Smooth muscle cell (in vitro differentiated cells): ENCODE measurements at regions not wholly inside any gene's neighbourhood (a gene's known extent, or its start where the extent isn't known, plus 50 kb on each side); places are given as distances from the start of the nearest gene placed in this dataset.
"Not testable (repeated sequence)": the region's sequence is repeated elsewhere in the genome, so short reads cannot be mapped to it uniquely, and the experiment has no call there.

Experiments
- DNase-seq: peaks from one replicate; lab custom pipeline; 2025; ENCODE audit not compliant: unreplicated experiment; lab: John Stamatoyannopoulos, UW
- H2AFZ ChIP-seq: fragments of 200-600 bp; sonication (generic); 2 replicates; pipeline ENCODE4 v1.6.0; 2016; ENCODE audit warnings: antibody characterized with exemption, low read depth, mild to moderate bottlenecking
- H3F3A ChIP-seq: fragments of 200-600 bp; sonication (generic); 2 replicates; pipeline ENCODE4 v1.6.0; 2017; ENCODE audit warnings: antibody characterized with exemption, low read depth
- H3K27ac ChIP-seq: fragments of 200-600 bp; sonication (generic); 2 replicates; pipeline ENCODE4 v1.5.1; 2016; ENCODE audit warnings: low read depth, mild to moderate bottlenecking
- H3K27me3 ChIP-seq: fragments of 200-600 bp; sonication (generic); 2 replicates; pipeline ENCODE4 v1.6.1; 2016; ENCODE audit warnings: low read depth, mild to moderate bottlenecking
- H3K36me3 ChIP-seq: fragments of 200-600 bp; sonication (generic); 2 replicates; pipeline ENCODE4 v1.5.1; 2016; ENCODE audit warnings: low read depth
- H3K4me1 ChIP-seq: fragments of 200-600 bp; sonication (generic); 2 replicates; pipeline ENCODE4 v1.5.1; 2016; ENCODE audit warnings: low read depth
- H3K4me2 ChIP-seq: fragments of 200-600 bp; sonication (generic); 2 replicates; pipeline ENCODE4 v1.6.0; 2016; ENCODE audit warnings: mild to moderate bottlenecking
- H3K4me3 ChIP-seq: fragments of 200-600 bp; sonication (generic); 2 replicates; pipeline ENCODE4 v1.5.1; 2016; ENCODE audit warnings: mild to moderate bottlenecking
- H3K79me2 ChIP-seq: fragments of 200-600 bp; sonication (generic); 2 replicates; pipeline ENCODE4 v1.6.0; 2016; ENCODE audit warnings: low read depth, mild to moderate bottlenecking
- H3K9ac ChIP-seq: fragments of 200-600 bp; sonication (generic); 2 replicates; pipeline ENCODE4 v1.6.0; 2016; ENCODE audit warnings: low read depth
- H3K9me3 ChIP-seq: fragments of 200-600 bp; sonication (generic); replicated peaks from 2 replicates; pipeline ENCODE4 v1.5.1; 2016; ENCODE audit warnings: low read depth
- H4K20me1 ChIP-seq: fragments of 200-600 bp; sonication (generic); 2 replicates; pipeline ENCODE4 v1.6.0; 2016; ENCODE audit warnings: low read depth
- WGBS: methylation state at CpG from one replicate; pipeline ENCODE4 v1.1.7; 2016; ENCODE audit warnings: low lambda C conversion rate; 5-methylcytosine and 5-hydroxymethylcytosine counted together
- TF ChIP-seq, protein P1 (sequence below): fragments of 200-600 bp; sonication (generic); IDR thresholded peaks from 2 replicates; pipeline ENCODE4 v1.5.1; 2017; ENCODE audit warnings: borderline replicate concordance, mild to moderate bottlenecking, antibody characterized with exemption; ENCODE audit not compliant: insufficient read depth, poor library complexity, severe bottlenecking

- no peak for DNase-seq
- Histone ChIP-seq H3K27me3 (no peaks in the 10 kb centered on the region), H3K9ac (no peak overlapping the region), H4K20me1 (no peaks in the 10 kb centered on the region), H3K4me2 (no peak overlapping the region), H2AFZ (no peak overlapping the region), H3K27ac (no peak overlapping the region), H3K36me3 (no peaks in the 10 kb centered on the region), H3K4me1 (no peaks in the 10 kb centered on the region), H3K4me3 (no peak overlapping the region), H3K79me2 (no peaks in the 10 kb centered on the region), H3K9me3 (no peaks in the 10 kb centered on the region), H3F3A (no peaks in the 10 kb centered on the region)
- TF ChIP-seq, protein P1, sequence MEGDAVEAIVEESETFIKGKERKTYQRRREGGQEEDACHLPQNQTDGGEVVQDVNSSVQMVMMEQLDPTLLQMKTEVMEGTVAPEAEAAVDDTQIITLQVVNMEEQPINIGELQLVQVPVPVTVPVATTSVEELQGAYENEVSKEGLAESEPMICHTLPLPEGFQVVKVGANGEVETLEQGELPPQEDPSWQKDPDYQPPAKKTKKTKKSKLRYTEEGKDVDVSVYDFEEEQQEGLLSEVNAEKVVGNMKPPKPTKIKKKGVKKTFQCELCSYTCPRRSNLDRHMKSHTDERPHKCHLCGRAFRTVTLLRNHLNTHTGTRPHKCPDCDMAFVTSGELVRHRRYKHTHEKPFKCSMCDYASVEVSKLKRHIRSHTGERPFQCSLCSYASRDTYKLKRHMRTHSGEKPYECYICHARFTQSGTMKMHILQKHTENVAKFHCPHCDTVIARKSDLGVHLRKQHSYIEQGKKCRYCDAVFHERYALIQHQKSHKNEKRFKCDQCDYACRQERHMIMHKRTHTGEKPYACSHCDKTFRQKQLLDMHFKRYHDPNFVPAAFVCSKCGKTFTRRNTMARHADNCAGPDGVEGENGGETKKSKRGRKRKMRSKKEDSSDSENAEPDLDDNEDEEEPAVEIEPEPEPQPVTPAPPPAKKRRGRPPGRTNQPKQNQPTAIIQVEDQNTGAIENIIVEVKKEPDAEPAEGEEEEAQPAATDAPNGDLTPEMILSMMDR = no peak
- 78% methylated on average over 7 of the region's 7 CpGs for WGBS
Observed at GRCh38 chr13:100977841-100978240, 303.2 kb upstream of the TMTC4 start.

GRCh38 chr13:100976993-100977392, 302.4 kb upstream of the TMTC4 start:
- no peaks in the 10 kb centered on the region for H3K36me3 ChIP-seq
- H3K9me3 ChIP-seq = no peaks in the 10 kb centered on the region
- H2AFZ ChIP-seq = no peak overlapping the region
- H3K4me1 ChIP-seq = no peaks in the 10 kb centered on the region
- no peaks in the 10 kb centered on the region for H4K20me1 ChIP-seq
- no peaks in the 10 kb centered on the region for H3K79me2 ChIP-seq
- H3F3A ChIP-seq = no peaks in the 10 kb centered on the region
- H3K4me2 ChIP-seq = no peak overlapping the region
- WGBS = 78% methylated on average over 2 of the region's 2 CpGs
- H3K4me3 ChIP-seq = no peak overlapping the region
- DNase-seq = no peak
- H3K9ac ChIP-seq = no peak overlapping the region
- TF ChIP-seq, protein P1 = no peak
- no peak overlapping the region for H3K27ac ChIP-seq
- no peaks in the 10 kb centered on the region for H3K27me3 ChIP-seq

DNA sequence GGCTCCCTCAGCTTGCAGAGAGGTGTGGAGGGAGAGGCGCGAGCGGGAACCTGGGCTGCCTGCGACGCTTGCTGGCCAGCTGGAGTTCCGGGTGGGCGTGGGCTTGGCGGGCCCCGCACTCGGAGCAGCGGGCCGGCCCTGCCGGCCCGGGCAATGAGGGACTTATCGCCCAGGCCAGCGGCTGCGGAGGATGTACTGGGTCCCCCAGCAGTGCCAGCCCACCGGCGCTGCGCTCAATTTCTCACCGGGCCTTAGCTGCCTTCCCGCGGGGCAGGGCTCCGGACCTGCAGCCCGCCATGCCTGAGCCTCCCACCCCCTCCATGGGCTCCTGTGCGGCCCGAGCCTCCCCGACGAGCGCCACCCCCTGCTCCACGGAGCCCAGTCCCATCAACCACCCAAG, 301.1 kb upstream of the TMTC4 start:
- 98% methylated on average over 8 of the region's 31 CpGs for WGBS
- not testable (repeated sequence) for H3K27ac ChIP-seq, H3K79me2 ChIP-seq, H3K36me3 ChIP-seq, H4K20me1 ChIP-seq, H3K9ac ChIP-seq, H3K4me3 ChIP-seq, DNase-seq, H3K27me3 ChIP-seq, H3K9me3 ChIP-seq, H3F3A ChIP-seq, H3K4me1 ChIP-seq, H2AFZ ChIP-seq, H3K4me2 ChIP-seq

- H3K79me2 ChIP-seq = no peaks in the 10 kb centered on the region
- WGBS = 87% methylated on average over 2 of the region's 2 CpGs
- H3K9me3 ChIP-seq = no peaks in the 10 kb centered on the region
- no peak overlapping the region for H2AFZ ChIP-seq
- no peaks in the 10 kb centered on the region for H3K27me3 ChIP-seq
- H3K9ac ChIP-seq = no peak overlapping the region
- no peak overlapping the region for H3K4me2 ChIP-seq
- no peaks in the 10 kb centered on the region for H3K36me3 ChIP-seq
- no peak for DNase-seq
- TF ChIP-seq, protein P1 = no peak
- no peaks in the 10 kb centered on the region for H3F3A ChIP-seq
- H3K4me3 ChIP-seq = no peak overlapping the region
- H3K4me1 ChIP-seq = no peaks in the 10 kb centered on the region
- no peaks in the 10 kb centered on the region for H4K20me1 ChIP-seq
- H3K27ac ChIP-seq = no peak overlapping the region
Observed at GRCh38 chr13:100962585-100962984, 288.0 kb upstream of the TMTC4 start.
